ENCODE measurements at regions not wholly inside any gene's neighbourhood (a gene's known extent, or its start where the extent isn't known, plus 50 kb on each side); places are given as distances from the start of the nearest gene placed in this dataset.

- peak; percentile 58 for DNase-seq
Measured at GRCh38 chr20:40961686-40962640, 66.7 kb upstream of the TOP1 start.

DNA sequence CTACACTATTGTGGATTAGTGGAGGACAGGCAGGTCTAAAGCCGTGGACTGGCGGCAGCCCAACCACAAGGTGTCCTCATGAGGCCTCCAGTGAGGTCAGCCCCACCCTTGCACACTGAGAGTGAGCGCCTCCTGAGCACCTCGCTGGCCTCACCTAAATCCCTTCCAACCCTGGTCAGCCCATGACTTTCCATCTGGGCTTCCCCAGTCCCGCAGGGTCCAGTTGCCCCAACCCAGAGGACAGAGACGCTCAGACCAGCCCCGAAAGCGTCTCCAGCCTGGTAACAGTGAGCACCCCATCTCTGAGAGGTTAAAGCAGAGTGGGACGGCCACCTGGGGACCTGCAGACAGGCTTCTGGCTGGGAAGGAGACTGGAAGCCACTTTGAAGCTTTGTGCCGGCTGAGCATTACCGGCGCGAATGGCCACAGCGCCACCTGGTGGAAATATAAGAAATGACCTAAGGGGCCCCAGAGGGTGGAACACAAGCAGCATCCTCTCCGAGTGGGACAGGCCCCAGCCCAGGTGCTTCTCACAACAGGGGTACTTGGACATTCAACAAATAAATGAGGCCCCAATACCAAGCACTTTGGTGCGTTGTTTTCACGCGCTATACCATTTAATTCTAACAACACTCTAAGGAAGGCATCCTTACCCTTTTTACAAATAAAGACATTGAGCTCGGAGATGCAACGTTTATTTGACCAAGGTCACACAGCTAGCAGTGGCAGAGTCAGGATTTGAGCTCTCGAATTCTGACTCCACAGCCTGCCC, 65.7 kb upstream of the TOP1 start:
- peak; percentile 84 for DNase-seq

GRCh38 chr20:40963505-40963845, 65.1 kb upstream of the TOP1 start:
- DNase-seq: no peak

GRCh38 chr20:40965671-40966070, 63.0 kb upstream of the TOP1 start:
- no peak for DNase-seq

DNA sequence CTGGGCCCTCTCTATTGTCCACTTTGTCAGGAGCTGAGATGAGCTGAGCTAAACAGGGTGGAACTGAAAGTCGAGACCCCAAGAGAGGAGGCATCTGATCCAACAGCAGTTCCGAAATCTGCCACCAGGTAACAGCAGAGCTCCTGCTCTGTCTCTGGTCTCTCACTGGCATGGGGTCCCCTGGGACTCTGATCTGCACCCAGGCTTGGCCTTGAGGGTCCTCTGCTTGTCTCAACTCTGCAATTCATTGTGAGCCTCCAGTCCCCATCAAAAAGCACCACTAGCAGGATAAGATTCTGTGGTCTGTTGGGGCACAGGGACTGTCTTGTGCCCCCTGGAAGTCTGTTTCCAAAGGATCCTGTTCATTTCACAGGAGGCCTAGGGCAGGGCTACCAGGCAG, 62.5 kb upstream of the TOP1 start:
- no peak for DNase-seq

- DNase-seq: no peak
Measured at GRCh38 chr20:40966516-40967185, 62.0 kb upstream of the TOP1 start.

DNA sequence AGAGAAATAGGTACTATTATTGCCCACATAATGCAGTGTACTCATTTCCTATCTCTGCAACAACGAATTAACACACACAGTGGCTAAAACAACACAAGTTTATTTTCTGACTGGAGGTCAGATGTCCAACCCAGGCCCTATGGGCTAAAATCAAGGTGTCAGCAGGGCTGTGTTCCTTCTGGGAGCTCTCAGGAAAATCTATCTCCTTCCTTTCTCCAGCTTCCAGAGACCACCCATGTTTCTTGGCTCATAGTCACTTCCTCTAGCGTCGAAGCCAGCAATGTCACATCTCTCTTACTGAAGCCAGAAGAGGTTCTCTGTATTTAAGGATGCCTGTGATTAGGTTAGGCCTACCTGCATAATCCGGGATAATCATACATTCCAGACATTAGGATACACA, 60.9 kb upstream of the TOP1 start:
- DNase-seq: no peak

DNA sequence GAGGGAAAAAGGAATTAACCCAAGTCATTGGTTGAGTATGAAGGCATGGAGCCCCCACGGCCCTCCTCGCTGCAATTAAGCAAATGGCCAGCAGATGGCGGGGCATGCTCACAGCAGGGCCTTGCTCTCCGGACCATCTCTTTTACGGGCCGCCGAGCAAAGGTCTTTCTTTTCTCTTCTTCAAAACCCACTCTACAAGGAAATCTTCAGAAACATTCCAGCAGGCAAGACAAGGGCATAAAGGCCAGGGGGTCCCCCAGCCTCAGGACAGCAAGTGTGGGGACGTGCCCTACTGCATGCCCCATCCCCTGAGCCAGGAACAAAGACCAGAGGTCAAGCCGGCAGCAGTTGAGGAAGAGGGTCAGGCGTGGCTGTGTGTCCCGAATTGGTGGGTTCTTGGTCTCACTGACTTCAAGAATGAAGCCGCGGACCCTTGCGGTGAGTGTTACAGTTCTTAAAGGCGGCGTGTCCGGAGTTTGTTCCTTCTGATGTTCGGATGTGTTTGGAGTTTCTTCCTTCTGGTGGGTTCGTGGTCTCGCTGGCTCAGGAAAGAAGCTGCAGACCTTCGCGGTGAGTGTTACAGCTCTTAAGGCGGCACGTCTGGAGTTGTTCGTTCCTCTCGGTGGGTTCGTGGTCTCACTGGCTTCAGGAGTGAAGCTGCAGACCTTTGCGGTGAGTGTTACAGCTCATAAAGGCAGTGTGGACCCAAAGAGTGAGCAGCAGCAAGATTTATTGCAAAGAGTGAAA, 59.6 kb upstream of the TOP1 start:
- peak; percentile 90 for DNase-seq

DNA sequence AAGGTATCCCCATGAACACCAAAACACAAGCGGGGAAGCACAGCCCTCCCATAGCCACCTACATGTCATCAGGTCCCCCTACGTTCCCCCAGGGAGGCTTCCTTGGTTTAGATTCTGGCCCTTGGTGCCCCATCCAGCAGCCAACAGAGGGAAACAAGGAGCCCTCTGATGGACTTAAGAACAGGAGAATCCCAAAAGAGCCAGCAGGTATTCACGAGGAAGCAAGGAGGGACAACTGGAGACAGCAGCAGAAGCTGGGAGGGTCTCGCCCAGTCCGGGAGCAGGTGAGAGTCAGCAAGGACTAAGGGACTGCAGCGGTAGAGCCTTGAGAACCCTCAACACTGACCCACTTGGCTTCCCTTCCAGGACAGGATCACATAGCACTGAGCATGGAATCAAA, 58.4 kb upstream of the TOP1 start:
- no peak for DNase-seq

- no peak for DNase-seq
Measured at GRCh38 chr20:40977218-40977617, 51.4 kb upstream of the TOP1 start.

- DNase-seq: no peak
Measured at GRCh38 chr20:40978761-40979160, 49.9 kb upstream of the TOP1 start.
